Stimulated activated effector memory CD8-positive, alpha-beta T cell treated with anti-CD3 and anti-CD28 coated beads, Interleukin-12 subunit alpha, Interleukin-12 subunit beta, amount 100 ng/mL, for 72 hours (primary cell): ENCODE measurements at regions not wholly inside any gene's neighbourhood (a gene's known extent, or its start where the extent isn't known, plus 50 kb on each side); places are given as distances from the start of the nearest gene placed in this dataset.
"Not testable (repeated sequence)": the region's sequence is repeated elsewhere in the genome, so short reads cannot be mapped to it uniquely, and the experiment has no call there.

ENCODE experiments used
- ATAC-seq: fragments of 150-1000 bp; cut with Tn5 transposase; 2 replicates; pipeline ENCODE4 v1.10.0; 2021
- DNase-seq, 2 donors: peaks; one replicate each; pipeline ENCODE4 v3.0.0; 2021 to 2022; ENCODE audit warnings: low spot score in 2 of 2
- H3K27ac Mint-ChIP-seq: one replicate; pipeline ENCODE4 v1.8.0; 2022; ENCODE audit warnings: mild to moderate bottlenecking, mixed read lengths
- H3K36me3 Mint-ChIP-seq: one replicate; pipeline ENCODE4 v1.8.0; 2022; ENCODE audit warnings: mild to moderate bottlenecking, mixed read lengths
- H3K4me1 Mint-ChIP-seq: one replicate; pipeline ENCODE4 v1.8.0; 2022; ENCODE audit warnings: mixed read lengths
- H3K4me3 Mint-ChIP-seq: one replicate; pipeline ENCODE4 v1.8.0; 2022; ENCODE audit warnings: mild to moderate bottlenecking, mixed read lengths
- H3K9me3 Mint-ChIP-seq: one replicate; pipeline ENCODE4 v1.8.0; 2022; ENCODE audit warnings: mixed read lengths

DNA sequence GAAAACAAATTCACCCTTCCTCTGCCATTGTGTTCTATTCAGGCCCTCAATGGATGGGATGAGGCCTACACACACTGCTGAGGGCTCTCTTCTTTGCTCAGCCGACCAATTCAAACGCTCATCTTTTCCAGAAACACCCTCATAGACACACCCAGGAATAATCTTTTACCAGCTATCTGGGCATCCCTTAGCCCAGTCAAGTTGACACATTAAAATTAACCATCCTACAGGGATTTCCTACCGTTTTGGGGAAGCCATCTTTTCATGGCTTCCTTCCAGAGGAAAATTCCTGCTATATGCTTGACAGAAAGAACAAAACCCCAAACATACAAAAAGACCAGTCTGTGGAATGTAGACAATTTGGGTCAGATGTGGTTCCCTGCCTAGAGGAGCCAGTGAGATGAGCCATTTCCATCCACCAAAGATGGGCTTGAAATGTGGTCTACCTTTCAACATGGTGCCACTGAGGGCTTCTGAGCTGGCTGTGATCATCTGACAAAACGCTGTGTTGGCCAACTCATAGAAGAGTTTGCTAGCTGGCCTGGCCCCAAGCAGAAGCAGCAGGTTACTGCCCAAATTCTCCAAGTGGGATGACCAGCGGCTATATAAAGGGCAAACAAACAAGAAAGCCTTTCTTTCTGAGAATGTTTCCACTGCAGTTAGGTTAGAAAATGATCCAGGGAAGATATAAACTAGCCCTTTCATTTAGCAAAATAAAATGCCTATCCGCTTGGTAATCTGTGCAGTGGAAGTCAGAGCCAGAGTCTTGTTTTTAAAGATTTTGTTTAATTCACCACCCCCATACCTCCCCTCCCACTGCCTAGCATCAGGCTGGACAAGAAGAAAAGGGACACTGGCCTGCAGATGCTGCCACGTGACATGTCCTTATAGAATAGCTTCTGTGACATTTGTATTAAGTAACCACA lies 69.1 kb upstream of the MRPS6 start:
- DNase-seq (no peak), ATAC-seq (no peak)
- peaks cover 4% of the 10 kb centered on the region for H3K9me3 Mint-ChIP-seq
- no peak overlapping the region for H3K27ac Mint-ChIP-seq
- H3K36me3 Mint-ChIP-seq: peaks cover 3% of the 10 kb centered on the region
- peaks cover 17% of the 10 kb centered on the region for H3K4me1 Mint-ChIP-seq
- H3K4me3 Mint-ChIP-seq: no peak overlapping the region

DNA sequence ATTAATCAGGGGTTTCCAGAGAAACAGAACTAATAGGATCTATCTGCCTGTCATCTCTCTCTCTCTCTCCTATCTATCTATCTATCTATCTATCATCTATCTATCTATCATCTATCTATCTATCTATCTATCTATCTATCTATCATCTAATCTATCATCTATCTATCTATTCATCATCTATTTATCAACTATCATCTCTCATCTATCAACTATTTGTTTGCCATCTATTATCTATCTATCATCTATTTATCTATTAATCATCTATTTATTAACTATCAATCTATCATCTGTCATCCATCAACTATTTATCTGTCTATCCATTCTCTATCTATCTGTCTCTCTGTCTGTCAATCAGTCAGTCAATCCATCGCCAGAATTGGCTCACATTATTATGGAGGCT lies 70.0 kb upstream of the MRPS6 start:
- Mint-ChIP-seq H3K27ac (no peak overlapping the region), H3K9me3 (peaks cover 4% of the 10 kb centered on the region), H3K4me1 (peaks cover 17% of the 10 kb centered on the region), H3K4me3 (no peak overlapping the region), H3K36me3 (peaks cover 6% of the 10 kb centered on the region)
- no peak for ATAC-seq
- DNase-seq: no peak

DNA sequence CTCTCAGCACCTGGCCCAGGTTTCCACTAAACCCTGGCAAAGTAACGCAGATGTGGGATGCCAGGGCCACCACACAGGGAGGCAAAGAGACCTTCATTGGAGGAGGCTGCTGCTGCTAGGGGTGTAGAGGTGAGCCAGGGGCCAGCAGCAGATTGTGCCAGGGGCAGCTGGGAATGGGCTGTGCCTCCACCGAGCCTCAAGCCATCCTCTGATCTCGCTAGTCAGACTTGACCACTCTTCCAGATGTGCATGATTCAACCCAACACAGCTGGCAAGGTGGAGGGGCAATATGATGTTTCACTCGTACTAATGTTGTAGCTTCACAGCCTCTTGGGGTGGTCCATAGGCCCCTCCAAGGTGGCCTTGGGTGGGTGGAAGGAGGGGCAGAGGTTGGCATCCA lies 73.0 kb upstream of the MRPS6 start:
- ATAC-seq (no peak), DNase-seq (no peak)
- H3K9me3 Mint-ChIP-seq: peaks cover 8% of the 10 kb centered on the region
- H3K27ac Mint-ChIP-seq: peak overlapping the region; percentile 63
- H3K4me3 Mint-ChIP-seq: no peak overlapping the region
- peaks cover 6% of the 10 kb centered on the region for H3K36me3 Mint-ChIP-seq
- peaks cover 18% of the 10 kb centered on the region for H3K4me1 Mint-ChIP-seq

DNA sequence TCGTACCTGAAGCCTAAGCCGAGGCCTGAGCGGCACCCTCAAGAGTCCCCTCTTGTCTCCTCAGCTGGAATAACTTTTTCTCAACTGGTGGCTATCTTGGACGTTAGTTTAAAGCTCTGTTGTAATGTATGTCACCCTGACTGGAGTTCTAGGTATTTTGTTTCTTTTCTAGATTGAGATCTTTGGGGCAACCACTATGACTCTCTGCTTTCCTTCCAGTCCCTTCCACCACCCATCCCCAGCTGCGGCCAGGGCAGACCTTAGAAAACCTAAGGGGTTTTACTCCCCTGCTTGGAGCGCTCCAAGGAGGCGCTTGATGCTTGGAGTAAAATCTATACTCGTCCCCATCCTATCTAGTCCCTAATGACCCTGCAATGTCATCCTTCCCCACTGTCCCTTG lies 74.6 kb upstream of the MRPS6 start:
- no peak overlapping the region for H3K4me3 Mint-ChIP-seq
- peaks cover 22% of the 10 kb centered on the region for H3K4me1 Mint-ChIP-seq
- peak; percentile 21 for ATAC-seq
- no peak for DNase-seq
- H3K27ac Mint-ChIP-seq: peak overlapping the region; percentile 63
- peaks cover 6% of the 10 kb centered on the region for H3K36me3 Mint-ChIP-seq
- peaks cover 8% of the 10 kb centered on the region for H3K9me3 Mint-ChIP-seq

DNA sequence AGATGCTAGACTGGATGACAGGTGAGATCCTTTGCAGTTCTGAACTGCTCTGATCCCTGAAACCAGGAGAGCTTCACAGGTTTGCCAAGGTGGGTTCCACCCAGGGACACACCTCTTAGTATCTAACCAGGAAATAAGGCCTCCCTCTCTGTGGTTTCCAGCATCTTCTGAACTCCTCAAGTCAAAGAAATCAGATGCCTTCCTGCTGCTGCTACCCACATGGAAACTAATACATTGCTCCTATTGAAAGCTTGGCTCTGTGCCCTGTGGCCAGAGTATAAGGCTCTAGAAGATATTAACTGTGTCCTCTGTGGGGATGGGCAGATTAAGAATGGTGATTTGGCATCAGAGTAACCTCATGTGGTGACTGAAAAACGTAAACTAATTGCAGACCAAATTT lies 75.0 kb upstream of the MRPS6 start:
- no peak overlapping the region for H3K27ac Mint-ChIP-seq
- no peak for ATAC-seq
- peaks cover 5% of the 10 kb centered on the region for H3K9me3 Mint-ChIP-seq
- peaks cover 26% of the 10 kb centered on the region for H3K4me1 Mint-ChIP-seq
- H3K36me3 Mint-ChIP-seq: peaks cover 6% of the 10 kb centered on the region
- no peak for DNase-seq
- no peak overlapping the region for H3K4me3 Mint-ChIP-seq

DNA sequence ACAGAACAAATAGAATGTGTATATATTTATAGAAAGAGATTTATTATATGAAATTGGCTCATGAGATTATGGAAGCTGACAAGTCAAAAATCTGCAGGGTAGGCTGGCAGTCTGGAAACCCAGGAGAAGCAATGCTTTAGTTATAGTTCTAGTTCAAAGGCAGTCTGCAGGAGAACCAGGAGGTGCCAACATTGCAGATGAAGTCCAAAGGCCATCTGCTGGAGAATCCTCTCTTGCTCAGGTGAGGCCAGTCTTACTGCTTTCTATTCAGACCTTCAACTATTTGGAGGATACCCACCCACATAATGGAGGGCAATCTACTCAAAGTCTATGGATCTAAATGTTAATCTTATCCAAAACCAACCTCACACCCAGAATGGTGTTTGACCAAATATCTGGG lies 75.9 kb upstream of the MRPS6 start:
- Mint-ChIP-seq H3K36me3 (peaks cover 6% of the 10 kb centered on the region), H3K9me3 (peaks cover 8% of the 10 kb centered on the region), H3K4me3 (no peak overlapping the region), H3K27ac (no peak overlapping the region), H3K4me1 (peaks cover 31% of the 10 kb centered on the region)
- ATAC-seq (no peak), DNase-seq (no peak)

DNA sequence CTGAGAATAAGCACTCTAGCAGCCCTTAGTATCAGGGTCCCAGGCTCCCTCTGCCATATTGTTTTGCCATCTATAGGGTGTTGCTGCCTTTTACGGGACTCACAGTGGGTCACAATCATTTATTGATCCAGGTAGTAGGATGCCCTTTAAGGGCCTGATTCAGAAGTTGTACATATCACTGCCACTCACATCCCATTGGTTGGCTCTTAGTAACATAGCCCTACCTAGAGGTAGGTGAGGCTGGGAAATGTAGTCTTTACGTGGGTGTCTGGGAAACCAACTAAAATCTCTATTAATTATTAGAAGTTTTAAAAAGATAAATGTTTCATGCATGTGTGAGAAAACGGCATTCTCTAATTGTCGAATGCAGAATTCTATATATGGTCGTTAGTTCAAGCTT lies 78.8 kb upstream of the ATP5PO start:
- Mint-ChIP-seq H3K4me1 (peaks cover 25% of the 10 kb centered on the region), H3K9me3 (peaks cover 19% of the 10 kb centered on the region), H3K27ac (peak overlapping the region; percentile 0), H3K4me3 (no peak overlapping the region), H3K36me3 (peaks cover 6% of the 10 kb centered on the region)
- DNase-seq (no peak), ATAC-seq (no peak)

DNA sequence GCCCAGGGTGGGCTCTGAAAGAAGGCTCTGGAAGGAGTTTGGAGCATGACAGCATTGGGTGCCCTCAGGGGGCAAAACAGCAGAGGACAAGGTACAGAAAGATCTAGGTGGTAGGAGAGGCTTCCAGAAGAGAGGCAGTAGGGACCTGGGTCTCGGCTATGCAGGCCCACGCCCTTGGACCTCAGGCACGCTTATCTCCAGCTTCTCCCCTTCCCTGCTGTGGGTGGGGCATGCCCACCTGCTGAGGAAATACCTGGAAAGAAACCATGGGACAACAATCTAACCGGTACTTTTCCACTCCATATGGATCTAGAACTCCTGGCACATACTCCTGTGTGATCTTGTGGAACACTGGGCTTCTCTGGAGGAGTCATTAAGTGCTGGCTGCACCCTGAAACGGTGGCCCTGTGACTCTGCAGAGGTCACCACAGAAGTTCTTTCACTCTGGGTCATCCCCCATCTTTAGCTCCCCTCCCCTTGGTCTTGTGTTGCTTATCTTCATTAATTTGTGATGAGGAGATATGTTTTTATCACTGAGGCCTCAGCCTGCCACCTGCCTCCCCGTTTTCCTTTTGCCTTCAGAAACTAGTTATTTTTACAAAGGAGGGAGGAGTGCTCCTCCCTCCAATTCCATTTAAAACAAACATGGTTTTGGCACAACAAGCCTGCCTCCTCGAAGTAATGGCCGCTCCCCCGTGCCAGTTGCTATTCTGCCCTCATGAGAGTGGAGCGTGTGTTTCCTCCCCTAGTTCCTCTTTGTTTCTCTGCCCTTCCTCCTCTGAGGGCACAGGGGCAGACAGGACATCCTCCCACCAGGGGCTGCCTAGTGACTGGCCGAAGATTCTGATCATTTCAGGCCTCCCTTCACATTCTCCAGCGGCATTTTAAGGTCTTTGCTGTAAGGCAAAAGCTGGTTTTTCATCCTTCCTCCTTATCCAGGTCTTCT lies 78.0 kb upstream of the ATP5PO start:
- ATAC-seq (no peak), DNase-seq (no peak)
- Mint-ChIP-seq H3K9me3 (peaks cover 19% of the 10 kb centered on the region), H3K36me3 (no peaks in the 10 kb centered on the region), H3K4me3 (no peak overlapping the region), H3K27ac (peak overlapping the region; percentile 0), H3K4me1 (peaks cover 16% of the 10 kb centered on the region)

DNA sequence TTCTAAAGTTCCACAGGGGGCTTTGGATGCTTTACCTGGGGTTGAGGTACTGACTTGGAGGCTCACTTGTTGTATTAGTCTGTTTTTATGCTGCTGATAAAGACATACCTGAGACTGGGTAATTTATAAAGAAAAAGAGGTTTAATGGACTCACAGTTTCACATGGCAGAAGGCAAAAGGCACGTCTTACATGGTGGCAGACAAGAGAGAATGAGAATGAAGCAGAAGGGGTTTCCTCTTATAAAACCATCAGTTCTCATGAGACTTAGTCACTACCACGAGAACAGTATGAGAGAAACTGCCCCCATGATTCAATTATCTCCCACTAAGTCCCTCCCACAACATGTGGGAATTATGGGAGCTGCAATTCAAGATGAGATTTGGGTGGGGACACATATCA lies 76.8 kb upstream of the ATP5PO start:
- peaks cover 12% of the 10 kb centered on the region for H3K4me1 Mint-ChIP-seq
- peaks cover 19% of the 10 kb centered on the region for H3K9me3 Mint-ChIP-seq
- not testable (repeated sequence) for DNase-seq, H3K36me3 Mint-ChIP-seq, H3K27ac Mint-ChIP-seq, ATAC-seq, H3K4me3 Mint-ChIP-seq

DNA sequence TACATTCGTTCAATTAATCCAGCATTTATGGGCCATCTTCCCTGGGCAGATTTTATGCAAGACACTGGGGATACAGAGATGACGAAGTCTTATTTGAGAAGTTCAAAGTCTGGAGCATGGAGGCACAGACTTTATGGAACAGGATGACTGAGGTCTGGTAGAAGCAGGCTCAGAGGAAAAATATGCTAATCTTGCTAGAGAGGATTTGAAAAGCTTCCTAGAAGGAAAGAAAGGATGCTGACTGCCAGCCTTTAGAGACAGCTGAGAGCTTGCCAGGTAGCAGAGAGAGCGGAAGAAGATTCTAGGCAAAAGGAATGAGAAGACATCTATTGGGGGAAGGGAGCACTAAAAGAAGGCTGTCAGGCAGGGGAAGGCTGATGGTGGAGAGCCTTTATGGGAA lies 75.5 kb upstream of the ATP5PO start:
- DNase-seq: no peak

DNA sequence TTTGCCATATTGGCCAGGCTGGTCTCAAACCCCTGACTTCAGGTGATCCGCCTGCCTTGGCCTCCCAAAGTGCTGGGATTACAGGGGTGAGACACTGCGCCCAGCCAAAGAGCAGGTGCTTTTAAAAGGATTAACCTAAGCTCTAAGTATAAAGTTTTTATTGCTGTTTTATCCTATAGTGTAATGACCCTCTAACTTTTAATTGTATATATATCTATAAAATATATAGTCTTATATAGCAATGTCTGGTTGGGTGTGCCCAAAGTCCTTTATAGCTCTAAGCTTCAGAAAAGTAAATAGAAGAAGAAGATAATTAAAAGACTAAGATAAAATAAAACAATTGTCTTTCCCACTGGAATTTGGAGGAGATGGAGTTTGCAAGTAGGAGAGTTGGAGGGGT lies 73.8 kb upstream of the ATP5PO start:
- peaks cover 32% of the 10 kb centered on the region for H3K4me1 Mint-ChIP-seq
- no peak overlapping the region for H3K4me3 Mint-ChIP-seq
- peaks cover 22% of the 10 kb centered on the region for H3K9me3 Mint-ChIP-seq
- peaks cover 13% of the 10 kb centered on the region for H3K36me3 Mint-ChIP-seq
- no peak overlapping the region for H3K27ac Mint-ChIP-seq
- DNase-seq (no peak), ATAC-seq (no peak)

More for the DNA sequence above, 75.5 kb upstream of the ATP5PO start:
- no peak for ATAC-seq
- Mint-ChIP-seq H3K27ac (no peak overlapping the region), H3K36me3 (no peaks in the 10 kb centered on the region), H3K9me3 (peaks cover 15% of the 10 kb centered on the region), H3K4me1 (peaks cover 15% of the 10 kb centered on the region), H3K4me3 (no peak overlapping the region)

DNA sequence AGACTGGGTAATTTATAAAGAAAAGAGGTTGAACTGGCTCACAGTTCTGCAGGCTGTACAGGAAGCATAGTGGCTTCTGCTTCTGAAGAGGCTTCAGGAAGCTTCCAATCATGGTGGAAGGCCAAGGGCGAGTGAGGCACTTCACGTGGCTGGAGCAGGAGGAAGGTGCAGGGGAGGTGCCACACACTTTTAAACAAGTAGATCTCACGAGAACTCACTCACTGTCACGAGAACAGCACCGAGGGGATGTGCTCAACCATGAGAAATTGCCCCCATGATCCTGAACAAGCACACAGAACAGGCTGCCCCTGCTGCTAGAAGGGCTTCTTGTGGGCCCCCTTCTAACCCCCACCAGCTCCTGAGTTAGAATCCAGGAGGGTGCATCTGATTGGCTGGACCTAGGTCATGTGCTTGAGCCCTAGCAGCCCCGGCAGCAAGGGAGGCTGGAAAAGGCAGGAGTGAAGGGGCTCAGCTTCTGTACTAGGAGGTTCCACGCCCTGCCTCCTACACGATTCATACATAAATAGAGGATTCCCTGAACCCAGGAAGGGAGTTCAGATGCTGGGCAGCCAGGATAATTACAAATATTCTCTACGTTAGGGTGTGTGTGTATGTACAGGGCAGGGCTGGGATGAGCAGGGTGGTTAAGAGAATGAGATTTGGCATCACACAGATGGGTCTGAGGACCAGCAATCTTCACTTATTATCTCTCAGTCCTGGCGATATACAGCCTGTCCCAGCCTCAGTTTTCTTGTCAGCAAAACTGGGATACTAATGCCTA lies 72.8 kb upstream of the ATP5PO start:
- peaks cover 22% of the 10 kb centered on the region for H3K9me3 Mint-ChIP-seq
- DNase-seq: no peak
- H3K36me3 Mint-ChIP-seq: peaks cover 17% of the 10 kb centered on the region
- H3K4me3 Mint-ChIP-seq: no peak overlapping the region
- no peak for ATAC-seq
- peaks cover 35% of the 10 kb centered on the region for H3K4me1 Mint-ChIP-seq
- peak overlapping the region; percentile 58 for H3K27ac Mint-ChIP-seq

DNA sequence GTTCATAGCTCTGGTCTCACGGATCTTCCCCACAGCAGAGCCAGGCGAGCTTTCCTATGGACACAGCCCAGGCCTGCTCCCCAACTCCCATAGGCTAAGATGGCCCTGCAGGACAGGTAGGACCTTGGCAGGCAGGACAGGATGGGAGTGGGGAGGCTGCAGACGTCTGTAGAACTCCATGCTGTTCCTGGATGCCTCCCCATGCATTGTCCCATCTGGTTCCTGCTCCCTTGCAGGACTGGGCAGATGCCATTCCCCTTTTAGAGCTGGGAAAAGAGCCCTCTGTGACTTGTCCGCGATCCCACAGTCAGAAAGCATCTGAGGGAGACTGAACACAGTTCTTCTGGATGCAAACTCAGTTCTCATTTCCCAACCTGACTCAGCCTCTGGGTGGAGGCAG lies 71.9 kb upstream of the ATP5PO start:
- peak overlapping the region; percentile 29 for H3K27ac Mint-ChIP-seq
- peaks cover 19% of the 10 kb centered on the region for H3K9me3 Mint-ChIP-seq
- peaks cover 17% of the 10 kb centered on the region for H3K36me3 Mint-ChIP-seq
- H3K4me1 Mint-ChIP-seq: peaks cover 39% of the 10 kb centered on the region
- no peak for ATAC-seq
- H3K4me3 Mint-ChIP-seq: no peak overlapping the region
- DNase-seq: no peak

DNA sequence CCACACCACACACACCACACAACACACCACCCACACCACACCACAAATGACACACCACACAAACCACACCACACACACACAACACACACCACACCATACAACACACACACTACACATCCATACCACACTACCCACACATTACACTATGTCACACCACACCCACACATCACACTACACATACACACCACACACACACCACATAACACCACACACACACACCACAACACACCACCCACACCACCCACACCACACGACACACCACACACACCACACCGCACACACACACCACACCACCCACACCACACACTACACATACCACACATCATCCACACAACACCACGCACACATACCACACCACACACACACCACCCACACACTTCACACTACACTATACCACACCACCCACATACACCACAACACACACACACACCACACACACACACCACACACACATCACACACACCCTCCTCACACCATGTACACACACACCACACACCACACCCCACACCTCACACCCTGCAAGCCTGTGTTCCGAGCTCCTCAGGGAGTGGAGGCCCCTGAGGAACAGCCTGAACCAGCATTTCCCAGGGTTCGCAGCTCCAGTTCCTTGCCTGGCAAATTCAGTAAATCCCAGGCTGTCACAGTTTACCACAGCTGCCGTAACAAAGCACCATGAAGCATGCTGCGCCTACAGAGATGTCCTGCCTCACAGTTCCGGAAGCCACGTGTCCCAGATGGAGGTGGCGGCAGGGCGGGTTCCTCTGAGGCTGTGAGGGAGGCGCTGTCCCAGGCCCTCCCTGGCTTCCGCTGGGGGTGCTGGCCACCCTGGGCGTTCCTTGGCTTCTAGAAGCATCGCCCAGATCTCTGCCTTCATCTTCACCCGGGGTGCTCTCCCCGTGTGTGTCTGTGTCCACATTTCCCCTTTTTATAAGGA lies 69.8 kb upstream of the ATP5PO start:
- DNase-seq: no peak
- ATAC-seq: peak; percentile 20
- Mint-ChIP-seq H3K36me3 (peaks cover 17% of the 10 kb centered on the region), H3K4me1 (peaks cover 57% of the 10 kb centered on the region), H3K9me3 (peaks cover 7% of the 10 kb centered on the region), H3K27ac (peak overlapping the region; percentile 88), H3K4me3 (peak overlapping the region; percentile 1)
